SK-N-SH treated with all-trans-retinoic acid at 6 μM for 48 hours (cell line): ENCODE measurements at regions not wholly inside any gene's neighbourhood (a gene's known extent, or its start where the extent isn't known, plus 50 kb on each side); places are given as distances from the start of the nearest gene placed in this dataset.

Source experiments
- SNAI2 ChIP-seq: fragments of 250-450 bp; sonication (Bioruptor Pico); IDR thresholded peaks from 2 replicates; pipeline ENCODE4 v1.5.0; 2020; ENCODE audit warnings: mild to moderate bottlenecking, moderate library complexity
- ZFP3 ChIP-seq: fragments of 250-450 bp; sonication (Bioruptor Pico); IDR thresholded peaks from 2 replicates; pipeline ENCODE4 v1.5.0; 2020; ENCODE audit warnings: mild to moderate bottlenecking, moderate library complexity
- ZNF70 ChIP-seq: fragments of 450-650 bp; formaldehyde crosslinking; IDR thresholded peaks from 2 replicates; pipeline ENCODE4 v1.5.0; 2020; ENCODE audit warnings: mild to moderate bottlenecking, moderate library complexity
- TF ChIP-seq, protein P1 (sequence below): fragments of 250-450 bp; sonication (Bioruptor Pico); IDR thresholded peaks from 2 replicates; pipeline ENCODE4 v1.8.0; 2020; ENCODE audit warnings: mild to moderate bottlenecking, moderate library complexity, borderline replicate concordance
- TF ChIP-seq, protein P2 (sequence below): fragments of 250-450 bp; sonication (Bioruptor Pico); IDR thresholded peaks from 2 replicates; pipeline ENCODE4 v1.5.0; 2020; ENCODE audit warnings: mild to moderate bottlenecking, moderate library complexity

DNA sequence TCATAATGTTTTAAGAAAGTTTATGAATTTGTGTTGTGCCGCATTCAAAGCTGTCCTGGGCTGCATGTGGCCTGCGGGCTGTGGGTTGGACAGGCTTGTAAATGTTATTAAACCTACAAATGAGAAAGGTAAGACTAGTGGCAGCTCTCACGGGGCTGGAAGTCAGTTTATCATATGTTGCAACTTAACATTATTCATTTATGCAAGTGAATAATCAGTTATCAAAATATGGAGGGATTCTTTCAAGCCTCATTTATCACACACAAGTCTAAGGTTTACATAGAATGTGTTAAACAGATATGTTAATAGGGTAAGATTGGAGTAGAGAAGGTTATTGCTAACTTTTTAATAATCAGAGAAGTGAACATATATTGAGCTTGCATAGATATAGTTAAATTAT is 442.5 kb upstream of the RGS6 start:
- TF ChIP-seq, protein P1, sequence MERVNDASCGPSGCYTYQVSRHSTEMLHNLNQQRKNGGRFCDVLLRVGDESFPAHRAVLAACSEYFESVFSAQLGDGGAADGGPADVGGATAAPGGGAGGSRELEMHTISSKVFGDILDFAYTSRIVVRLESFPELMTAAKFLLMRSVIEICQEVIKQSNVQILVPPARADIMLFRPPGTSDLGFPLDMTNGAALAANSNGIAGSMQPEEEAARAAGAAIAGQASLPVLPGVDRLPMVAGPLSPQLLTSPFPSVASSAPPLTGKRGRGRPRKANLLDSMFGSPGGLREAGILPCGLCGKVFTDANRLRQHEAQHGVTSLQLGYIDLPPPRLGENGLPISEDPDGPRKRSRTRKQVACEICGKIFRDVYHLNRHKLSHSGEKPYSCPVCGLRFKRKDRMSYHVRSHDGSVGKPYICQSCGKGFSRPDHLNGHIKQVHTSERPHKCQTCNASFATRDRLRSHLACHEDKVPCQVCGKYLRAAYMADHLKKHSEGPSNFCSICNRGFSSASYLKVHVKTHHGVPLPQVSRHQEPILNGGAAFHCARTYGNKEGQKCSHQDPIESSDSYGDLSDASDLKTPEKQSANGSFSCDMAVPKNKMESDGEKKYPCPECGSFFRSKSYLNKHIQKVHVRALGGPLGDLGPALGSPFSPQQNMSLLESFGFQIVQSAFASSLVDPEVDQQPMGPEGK = no peak
- TF ChIP-seq, protein P2, sequence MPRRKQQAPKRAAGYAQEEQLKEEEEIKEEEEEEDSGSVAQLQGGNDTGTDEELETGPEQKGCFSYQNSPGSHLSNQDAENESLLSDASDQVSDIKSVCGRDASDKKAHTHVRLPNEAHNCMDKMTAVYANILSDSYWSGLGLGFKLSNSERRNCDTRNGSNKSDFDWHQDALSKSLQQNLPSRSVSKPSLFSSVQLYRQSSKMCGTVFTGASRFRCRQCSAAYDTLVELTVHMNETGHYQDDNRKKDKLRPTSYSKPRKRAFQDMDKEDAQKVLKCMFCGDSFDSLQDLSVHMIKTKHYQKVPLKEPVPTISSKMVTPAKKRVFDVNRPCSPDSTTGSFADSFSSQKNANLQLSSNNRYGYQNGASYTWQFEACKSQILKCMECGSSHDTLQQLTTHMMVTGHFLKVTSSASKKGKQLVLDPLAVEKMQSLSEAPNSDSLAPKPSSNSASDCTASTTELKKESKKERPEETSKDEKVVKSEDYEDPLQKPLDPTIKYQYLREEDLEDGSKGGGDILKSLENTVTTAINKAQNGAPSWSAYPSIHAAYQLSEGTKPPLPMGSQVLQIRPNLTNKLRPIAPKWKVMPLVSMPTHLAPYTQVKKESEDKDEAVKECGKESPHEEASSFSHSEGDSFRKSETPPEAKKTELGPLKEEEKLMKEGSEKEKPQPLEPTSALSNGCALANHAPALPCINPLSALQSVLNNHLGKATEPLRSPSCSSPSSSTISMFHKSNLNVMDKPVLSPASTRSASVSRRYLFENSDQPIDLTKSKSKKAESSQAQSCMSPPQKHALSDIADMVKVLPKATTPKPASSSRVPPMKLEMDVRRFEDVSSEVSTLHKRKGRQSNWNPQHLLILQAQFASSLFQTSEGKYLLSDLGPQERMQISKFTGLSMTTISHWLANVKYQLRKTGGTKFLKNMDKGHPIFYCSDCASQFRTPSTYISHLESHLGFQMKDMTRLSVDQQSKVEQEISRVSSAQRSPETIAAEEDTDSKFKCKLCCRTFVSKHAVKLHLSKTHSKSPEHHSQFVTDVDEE = no peak
- no peak for TF ChIP-seq SNAI2 (CRISPR knock-in tag)
- TF ChIP-seq ZFP3 = no peak
- no peak for TF ChIP-seq ZNF70 (CRISPR knock-in tag)
